Karpas-422 (cell line): ENCODE measurements at regions not wholly inside any gene's neighbourhood (a gene's known extent, or its start where the extent isn't known, plus 50 kb on each side); places are given as distances from the start of the nearest gene placed in this dataset.

Experiments used
- DNase-seq: peaks from one replicate; pipeline ENCODE4 v3.0.0-alpha.2; 2015
- H2AFZ ChIP-seq: fragments of 200-600 bp; sonication (generic); 2 replicates; pipeline ENCODE4 v1.6.1; 2014; ENCODE audit warnings: antibody characterized with exemption, low read length, mixed read lengths
- H3K27ac ChIP-seq: fragments of 200-600 bp; sonication (generic); 2 replicates; pipeline ENCODE4 v1.5.1; 2014; ENCODE audit warnings: mild to moderate bottlenecking, low read length, moderate library complexity
- H3K27me3 ChIP-seq: fragments of 200-600 bp; sonication (generic); 2 replicates; pipeline ENCODE4 v1.6.1; 2014; ENCODE audit warnings: low read length, mixed read lengths
- H3K36me3 ChIP-seq: fragments of 200-600 bp; sonication (generic); 2 replicates; pipeline ENCODE4 v1.6.1; 2014; ENCODE audit warnings: low read length, mixed read lengths; ENCODE audit not compliant: insufficient read depth
- H3K4me1 ChIP-seq: fragments of 200-600 bp; sonication (generic); 2 replicates; pipeline ENCODE4 v1.6.1; 2014; ENCODE audit warnings: mild to moderate bottlenecking, low read length, mixed read lengths
- H3K4me2 ChIP-seq: fragments of 200-600 bp; sonication (generic); 2 replicates; pipeline ENCODE4 v1.6.1; 2014; ENCODE audit warnings: low read length, low read depth, mild to moderate bottlenecking; ENCODE audit not compliant: poor library complexity, severe bottlenecking
- H3K4me3 ChIP-seq: fragments of 200-600 bp; sonication (generic); 2 replicates; pipeline ENCODE4 v1.5.1; 2014; ENCODE audit warnings: mild to moderate bottlenecking, antibody characterized with exemption, low read length, mixed read lengths
- H3K79me2 ChIP-seq: fragments of 200-600 bp; sonication (generic); 2 replicates; pipeline ENCODE4 v1.6.1; 2014; ENCODE audit warnings: mild to moderate bottlenecking, low read length, mixed read lengths
- H3K9ac ChIP-seq: fragments of 200-600 bp; sonication (generic); 2 replicates; pipeline ENCODE4 v1.6.0; 2014; ENCODE audit warnings: low read length
- H3K9me2 ChIP-seq: fragments of 200-600 bp; sonication (generic), shearing (Covaris generic); replicated peaks from 2 replicates; pipeline ENCODE4 v1.6.0; 2014; ENCODE audit warnings: mild to moderate bottlenecking, low read length, moderate library complexity; ENCODE audit not compliant: insufficient read depth
- H3K9me3 ChIP-seq: fragments of 300-700, 200-600 bp; sonication (generic); 2 replicates; pipeline ENCODE4 v1.6.1; 2014; ENCODE audit warnings: low read length, mixed read lengths
- H4K20me1 ChIP-seq: fragments of 200-600 bp; sonication (generic); 2 replicates; pipeline ENCODE4 v1.6.1; 2014; ENCODE audit warnings: mild to moderate bottlenecking, antibody characterized with exemption, low read length, low read depth; ENCODE audit not compliant: insufficient read depth

DNA sequence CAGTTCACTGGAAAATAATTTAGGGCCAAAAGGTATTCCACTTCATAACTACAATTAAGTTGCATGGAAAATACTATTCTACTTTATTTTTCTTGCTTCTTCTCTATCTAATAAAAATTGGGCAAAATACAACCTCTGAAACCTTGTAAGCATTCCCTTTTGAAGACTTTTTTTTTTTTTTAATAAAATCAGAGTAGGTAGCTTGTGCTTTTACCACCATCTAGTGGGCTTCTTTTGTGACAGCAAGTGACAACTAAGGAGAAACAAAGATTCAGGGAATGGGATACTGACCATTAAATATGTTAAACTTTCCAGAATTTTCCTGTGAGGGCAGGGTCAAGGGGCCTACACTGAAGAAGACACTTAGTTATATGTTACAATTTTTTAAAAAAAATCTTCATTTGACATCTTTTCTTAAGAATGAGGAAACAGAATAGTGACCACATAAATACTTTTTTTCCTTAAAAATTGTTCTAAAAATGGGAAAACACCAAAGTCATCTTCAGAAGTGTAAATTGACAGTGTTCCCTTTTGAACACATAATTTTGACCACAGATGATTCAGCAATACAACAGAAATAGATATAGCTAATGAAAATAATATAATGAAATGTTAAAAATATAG, 1183.2 kb upstream of the ACVR2A start:
- Histone ChIP-seq H3K9me3 (no peaks in the 10 kb centered on the region), H3K9me2 (no peaks in the 10 kb centered on the region), H3K4me2 (no peak overlapping the region), H3K36me3 (no peaks in the 10 kb centered on the region), H3K79me2 (no peaks in the 10 kb centered on the region), H3K27ac (no peak overlapping the region), H4K20me1 (no peaks in the 10 kb centered on the region), H3K9ac (no peak overlapping the region), H2AFZ (no peak overlapping the region), H3K4me3 (no peak overlapping the region), H3K27me3 (no peaks in the 10 kb centered on the region), H3K4me1 (no peaks in the 10 kb centered on the region)
- DNase-seq: peak; percentile 64

GRCh38 chr2:146659976-146660375, 1184.9 kb upstream of the ACVR2A start:
- H4K20me1 ChIP-seq: no peaks in the 10 kb centered on the region
- no peak overlapping the region for H2AFZ ChIP-seq
- no peak overlapping the region for H3K9ac ChIP-seq
- no peaks in the 10 kb centered on the region for H3K36me3 ChIP-seq
- no peaks in the 10 kb centered on the region for H3K9me2 ChIP-seq
- no peak for DNase-seq
- H3K9me3 ChIP-seq: no peaks in the 10 kb centered on the region
- no peaks in the 10 kb centered on the region for H3K4me1 ChIP-seq
- no peaks in the 10 kb centered on the region for H3K27me3 ChIP-seq
- H3K4me3 ChIP-seq: no peak overlapping the region
- H3K27ac ChIP-seq: no peak overlapping the region
- H3K4me2 ChIP-seq: no peak overlapping the region
- no peaks in the 10 kb centered on the region for H3K79me2 ChIP-seq

- no peaks in the 10 kb centered on the region for H3K27me3 ChIP-seq
- DNase-seq: no peak
- H3K4me1 ChIP-seq: no peaks in the 10 kb centered on the region
- H3K27ac ChIP-seq: no peak overlapping the region
- H3K4me2 ChIP-seq: no peak overlapping the region
- no peaks in the 10 kb centered on the region for H4K20me1 ChIP-seq
- no peaks in the 10 kb centered on the region for H3K9me3 ChIP-seq
- H3K4me3 ChIP-seq: no peak overlapping the region
- no peaks in the 10 kb centered on the region for H3K79me2 ChIP-seq
- H2AFZ ChIP-seq: no peak overlapping the region
- no peaks in the 10 kb centered on the region for H3K9me2 ChIP-seq
- H3K36me3 ChIP-seq: no peaks in the 10 kb centered on the region
- H3K9ac ChIP-seq: no peak overlapping the region
Measured at GRCh38 chr2:146652311-146652710, 1192.5 kb upstream of the ACVR2A start.

GRCh38 chr2:146651361-146651760, 1193.5 kb upstream of the ACVR2A start:
- H3K27ac ChIP-seq: no peak overlapping the region
- no peak overlapping the region for H3K9ac ChIP-seq
- no peaks in the 10 kb centered on the region for H3K9me2 ChIP-seq
- no peaks in the 10 kb centered on the region for H3K36me3 ChIP-seq
- H3K4me2 ChIP-seq: no peak overlapping the region
- no peaks in the 10 kb centered on the region for H4K20me1 ChIP-seq
- H3K4me3 ChIP-seq: no peak overlapping the region
- no peaks in the 10 kb centered on the region for H3K4me1 ChIP-seq
- no peaks in the 10 kb centered on the region for H3K79me2 ChIP-seq
- no peak overlapping the region for H2AFZ ChIP-seq
- DNase-seq: no peak
- no peaks in the 10 kb centered on the region for H3K9me3 ChIP-seq
- no peaks in the 10 kb centered on the region for H3K27me3 ChIP-seq

GRCh38 chr2:146642066-146642465, 1202.8 kb upstream of the ACVR2A start:
- Histone ChIP-seq H3K4me3 (no peak overlapping the region), H3K9me3 (no peaks in the 10 kb centered on the region), H3K36me3 (no peaks in the 10 kb centered on the region), H3K9ac (no peak overlapping the region), H3K27me3 (no peaks in the 10 kb centered on the region), H3K9me2 (no peaks in the 10 kb centered on the region), H2AFZ (no peak overlapping the region), H3K27ac (no peak overlapping the region), H3K79me2 (no peaks in the 10 kb centered on the region), H4K20me1 (no peaks in the 10 kb centered on the region), H3K4me1 (no peaks in the 10 kb centered on the region), H3K4me2 (no peak overlapping the region)
- DNase-seq: no peak

DNA sequence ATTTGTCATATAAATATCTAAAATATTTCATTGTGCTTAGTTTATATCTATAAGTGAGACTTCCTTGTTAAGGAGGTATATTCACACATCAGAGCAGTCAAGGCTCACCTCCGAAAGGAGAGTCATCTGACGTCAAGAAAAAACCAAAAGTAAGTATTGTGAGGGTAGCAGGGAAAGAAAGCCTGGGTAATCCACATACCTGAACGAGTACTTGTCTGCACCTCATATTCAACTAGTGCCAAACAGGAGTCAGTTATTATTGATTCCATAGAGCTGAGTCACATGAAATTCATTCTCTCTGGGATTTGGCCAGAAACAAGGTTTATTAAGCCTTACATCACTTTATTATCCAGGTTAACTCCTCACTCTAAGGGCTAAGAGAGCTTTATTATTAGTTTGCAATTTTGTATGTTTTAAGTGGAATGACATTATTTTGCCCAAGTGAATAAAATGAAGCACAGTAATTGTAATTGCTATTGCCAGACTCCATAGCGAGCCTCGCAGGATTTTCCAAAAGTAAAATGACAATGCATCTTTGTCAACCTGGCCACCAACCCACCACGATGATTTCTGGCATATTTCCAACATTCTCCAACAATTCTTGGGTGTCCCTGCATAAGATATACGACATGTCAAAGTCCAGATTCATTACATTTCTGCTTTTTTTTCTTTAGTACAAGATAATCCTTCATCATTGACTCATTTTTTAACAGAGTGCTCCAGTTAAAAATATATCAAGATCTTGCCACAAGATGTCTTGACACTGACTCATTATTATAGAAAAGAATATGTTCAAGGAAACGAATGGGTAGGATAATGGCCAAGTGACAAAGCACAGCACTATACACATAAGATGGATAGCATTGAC, 1210.4 kb upstream of the ACVR2A start:
- Histone ChIP-seq H3K9me3 (no peaks in the 10 kb centered on the region), H3K4me2 (no peak overlapping the region), H2AFZ (no peak overlapping the region), H3K4me3 (no peak overlapping the region), H3K27ac (no peak overlapping the region), H3K4me1 (no peaks in the 10 kb centered on the region), H3K79me2 (no peaks in the 10 kb centered on the region), H4K20me1 (no peaks in the 10 kb centered on the region), H3K36me3 (no peaks in the 10 kb centered on the region), H3K9ac (no peak overlapping the region), H3K27me3 (no peaks in the 10 kb centered on the region), H3K9me2 (no peaks in the 10 kb centered on the region)
- no peak for DNase-seq

- Histone ChIP-seq H3K4me1 (no peaks in the 10 kb centered on the region), H3K9ac (no peak overlapping the region), H2AFZ (no peak overlapping the region), H3K27me3 (no peaks in the 10 kb centered on the region), H3K4me3 (no peak overlapping the region), H3K9me2 (no peaks in the 10 kb centered on the region), H4K20me1 (no peaks in the 10 kb centered on the region), H3K79me2 (no peaks in the 10 kb centered on the region), H3K27ac (no peak overlapping the region), H3K9me3 (no peaks in the 10 kb centered on the region), H3K4me2 (no peak overlapping the region), H3K36me3 (no peaks in the 10 kb centered on the region)
- DNase-seq: no peak
Measured at GRCh38 chr2:146633159-146633558, 1211.7 kb upstream of the ACVR2A start.

DNA sequence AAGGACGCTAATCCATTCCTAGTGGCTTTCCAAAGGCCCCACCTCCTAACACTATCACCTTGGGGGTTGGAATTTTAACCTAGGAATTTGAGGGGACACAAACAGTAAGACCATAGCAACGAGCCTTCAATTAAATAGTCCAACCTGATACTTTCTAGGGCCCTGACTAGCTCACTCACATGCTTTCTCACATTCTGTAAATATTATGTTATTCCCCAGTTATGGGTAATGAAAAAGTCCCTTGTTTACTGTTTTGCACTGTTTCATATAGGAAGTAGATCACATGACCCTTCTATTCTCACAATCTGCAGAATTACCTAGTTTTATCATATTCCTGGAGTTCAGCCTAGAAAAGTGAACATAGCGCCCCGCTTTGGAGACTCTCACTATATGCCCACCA, 1212.1 kb upstream of the ACVR2A start:
- H2AFZ ChIP-seq: no peak overlapping the region
- no peaks in the 10 kb centered on the region for H3K9me2 ChIP-seq
- no peaks in the 10 kb centered on the region for H3K36me3 ChIP-seq
- no peak overlapping the region for H3K4me3 ChIP-seq
- no peaks in the 10 kb centered on the region for H3K4me1 ChIP-seq
- no peaks in the 10 kb centered on the region for H3K79me2 ChIP-seq
- no peak overlapping the region for H3K4me2 ChIP-seq
- no peaks in the 10 kb centered on the region for H3K27me3 ChIP-seq
- no peak for DNase-seq
- H3K9ac ChIP-seq: no peak overlapping the region
- no peaks in the 10 kb centered on the region for H4K20me1 ChIP-seq
- H3K27ac ChIP-seq: no peak overlapping the region
- H3K9me3 ChIP-seq: no peaks in the 10 kb centered on the region
